HG03439 (cell line): ENCODE measurements at regions not wholly inside any gene's neighbourhood (a gene's known extent, or its start where the extent isn't known, plus 50 kb on each side); places are given as distances from the start of the nearest gene placed in this dataset.
"Not testable (repeated sequence)": the region's sequence is repeated elsewhere in the genome, so short reads cannot be mapped to it uniquely, and the experiment has no call there.

Experiments used
- ATAC-seq: cut with Tn5 transposase; IDR thresholded peaks from one replicate; pipeline ENCODE4 v1.9.1; 2021; ENCODE audit warnings: mild to moderate bottlenecking, moderate library complexity; ENCODE audit not compliant: unreplicated experiment

DNA sequence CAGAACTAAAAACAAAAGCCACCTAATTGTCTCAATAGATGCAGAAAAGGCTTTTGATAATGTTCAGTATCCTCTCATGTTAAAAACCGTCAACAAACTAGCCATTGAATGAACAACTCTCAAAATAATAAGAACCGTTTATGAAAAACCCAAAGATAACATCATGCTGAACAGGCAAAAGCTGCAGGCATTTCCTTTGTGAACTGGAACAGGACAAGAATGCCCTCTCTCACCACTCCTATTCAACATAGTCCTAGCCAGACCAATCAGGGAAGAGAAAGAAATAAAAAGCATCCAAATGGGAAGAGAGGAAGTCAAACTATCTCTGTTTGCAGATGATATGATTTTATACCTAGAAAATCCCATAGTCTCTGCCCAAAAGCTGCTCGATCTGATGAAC is 179.6 kb upstream of the EDNRB start:
- ATAC-seq: no peak

DNA sequence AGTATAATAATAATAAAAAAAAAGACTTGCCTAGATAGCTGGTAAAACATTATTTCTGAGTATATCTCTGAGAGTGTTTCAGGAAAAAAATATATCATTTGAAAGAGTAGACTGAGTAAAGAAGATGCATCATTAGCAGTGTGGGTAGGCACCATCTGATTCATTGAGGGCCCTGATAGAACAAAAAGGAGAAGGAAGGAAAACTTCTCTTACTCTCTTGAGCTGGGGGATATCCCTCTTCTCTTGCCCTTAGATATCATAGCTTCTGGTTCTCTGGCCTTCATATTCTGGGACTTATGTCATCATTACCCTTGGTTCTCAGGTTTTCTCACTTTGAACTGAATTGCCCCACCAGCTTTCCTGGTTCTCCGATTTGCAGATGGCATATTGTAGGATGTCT is 177.6 kb upstream of the EDNRB start:
- ATAC-seq: no peak

DNA sequence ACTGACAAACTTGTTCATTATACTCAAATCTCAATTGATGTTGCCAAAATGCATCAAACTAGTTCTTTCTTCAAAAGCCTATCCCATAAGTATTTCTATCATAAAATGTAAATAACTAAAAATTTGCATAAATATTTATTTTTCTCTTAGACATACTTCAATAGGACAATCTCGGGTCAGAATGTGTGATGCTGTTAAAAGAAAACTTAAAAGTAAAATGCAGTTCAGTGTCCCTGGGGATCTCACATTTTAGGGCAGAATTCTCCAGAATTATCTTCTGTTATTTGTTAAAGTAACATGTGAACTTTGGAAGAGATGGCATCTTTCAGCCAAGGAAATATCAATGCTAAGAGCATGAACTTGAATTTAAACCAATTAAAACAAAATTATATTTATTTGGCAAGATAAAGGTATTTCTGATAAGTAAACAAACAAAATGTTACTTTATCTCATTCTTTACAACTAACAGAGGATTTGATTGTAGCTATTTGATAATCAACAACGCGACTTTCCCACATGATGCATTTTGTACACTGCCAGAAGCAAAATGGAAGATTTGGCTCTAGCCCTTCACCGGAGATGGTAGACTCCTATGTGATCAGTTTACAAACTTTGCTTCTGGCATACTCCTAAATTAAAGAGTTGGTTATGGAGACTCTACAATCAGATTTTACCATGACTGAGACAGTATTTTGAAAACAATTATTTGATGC is 169.5 kb upstream of the EDNRB start:
- ATAC-seq: no peak

DNA sequence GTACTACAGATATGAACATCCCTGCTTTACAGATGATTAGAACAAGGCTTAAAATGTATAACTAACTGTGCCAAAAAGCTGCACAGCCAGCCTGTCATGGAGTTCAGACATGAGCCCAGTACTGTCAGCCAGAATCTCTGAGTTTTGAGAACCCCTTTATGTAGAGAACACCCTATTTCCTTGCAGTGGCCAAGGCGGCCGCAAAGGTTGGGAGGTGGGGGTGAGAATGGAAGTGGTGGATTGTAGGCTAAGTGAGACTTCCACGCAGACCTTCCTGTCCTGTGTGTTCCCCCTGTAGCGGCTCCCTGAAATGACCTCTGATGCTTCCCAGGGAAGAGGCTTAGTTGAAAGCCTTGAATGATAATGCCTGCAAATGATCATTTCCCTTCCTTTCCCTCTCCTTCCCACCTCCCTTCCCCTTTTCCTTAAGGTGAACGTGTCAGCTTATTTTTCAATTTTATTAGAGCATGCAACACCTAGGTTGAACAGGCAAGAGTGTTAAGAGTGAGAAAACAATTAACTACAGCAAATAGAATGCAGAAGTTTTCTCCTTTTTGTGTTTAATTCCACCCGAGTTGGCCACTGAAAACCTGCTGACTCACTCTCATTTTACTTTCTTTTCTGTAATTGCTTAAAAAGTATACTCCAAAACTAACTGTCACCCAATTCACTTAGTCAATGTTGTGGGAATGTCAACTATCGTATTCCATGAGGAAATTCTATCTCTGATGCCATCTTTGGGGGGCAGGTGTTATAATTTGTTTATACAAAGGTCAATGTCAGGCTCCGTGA is 167.0 kb upstream of the EDNRB start:
- no peak for ATAC-seq

DNA sequence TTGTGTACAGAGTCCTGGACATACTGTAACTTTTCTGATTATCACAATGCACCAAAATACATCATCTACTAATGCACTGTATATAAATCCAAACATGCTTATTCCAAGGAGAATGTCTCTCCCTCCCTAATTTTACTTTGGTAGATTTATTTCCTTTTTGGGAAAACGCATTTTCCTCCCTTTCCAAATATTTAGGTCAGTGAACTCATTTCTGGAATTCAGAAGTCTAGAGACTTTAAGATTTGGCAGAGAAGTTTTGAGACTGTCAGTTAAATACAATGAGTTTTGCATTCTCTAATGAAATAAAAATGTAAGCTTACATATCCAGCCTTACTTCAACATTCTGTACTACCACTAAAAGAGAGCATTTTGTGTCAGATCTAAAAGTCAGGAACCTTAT is 165.8 kb upstream of the EDNRB start:
- no peak for ATAC-seq

DNA sequence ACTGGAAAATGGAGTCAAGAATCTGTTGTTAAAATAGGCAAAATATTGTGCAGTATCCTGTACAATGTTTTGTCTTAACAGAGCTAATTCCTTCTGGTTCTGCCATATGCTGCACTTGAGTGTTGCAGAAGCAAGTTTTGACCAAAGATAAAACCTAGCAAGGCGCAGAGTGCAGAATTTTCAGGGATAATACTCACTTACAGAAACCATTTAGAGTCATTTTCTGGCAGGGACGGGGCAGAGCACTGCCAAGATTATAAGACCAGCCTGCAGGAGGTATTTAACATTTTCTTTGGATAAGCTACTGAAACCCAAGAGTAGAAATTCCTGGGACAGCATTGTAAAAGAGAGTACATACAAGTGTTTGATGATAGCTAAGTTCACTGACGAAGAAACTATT is 159.5 kb upstream of the EDNRB start:
- no peak for ATAC-seq

DNA sequence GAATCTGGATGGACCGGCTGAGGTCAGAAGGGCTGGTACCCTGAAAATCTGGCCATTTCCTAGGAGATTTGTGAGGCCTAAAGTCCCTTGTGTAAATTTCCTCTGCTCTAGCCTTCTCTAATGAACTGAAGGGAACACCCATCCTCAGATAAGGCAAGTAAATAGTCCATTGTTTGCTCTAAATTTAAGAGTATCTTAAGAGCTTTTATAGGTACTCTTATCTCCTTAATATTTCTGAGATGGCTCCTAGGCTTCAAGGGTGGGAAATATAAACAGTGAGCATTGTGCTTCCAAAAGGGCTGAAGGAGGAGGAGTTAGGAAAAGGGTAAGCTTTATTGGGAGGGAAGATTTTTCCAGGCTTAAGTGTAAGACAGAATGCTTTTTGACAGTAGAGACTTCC is 148.7 kb upstream of the EDNRB start:
- ATAC-seq: no peak

DNA sequence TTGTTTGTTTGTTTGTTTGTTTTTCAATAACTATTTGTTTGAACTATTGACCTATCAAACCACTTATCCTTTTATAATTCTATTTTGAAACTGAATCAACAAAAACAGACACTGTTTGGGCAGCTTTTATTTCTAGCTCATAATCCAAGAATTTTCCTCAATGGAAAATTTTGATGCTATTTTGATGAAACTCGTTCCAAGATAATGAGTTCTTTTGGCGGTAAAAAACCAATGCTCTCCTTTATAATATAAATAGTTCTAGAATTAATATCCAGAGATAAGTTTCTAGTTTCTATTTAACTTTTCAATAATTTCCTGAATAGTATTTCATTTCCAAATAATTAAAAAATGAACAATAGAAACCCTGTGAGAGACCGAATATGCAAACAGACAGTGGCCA is 146.5 kb upstream of the EDNRB start:
- ATAC-seq: no peak

DNA sequence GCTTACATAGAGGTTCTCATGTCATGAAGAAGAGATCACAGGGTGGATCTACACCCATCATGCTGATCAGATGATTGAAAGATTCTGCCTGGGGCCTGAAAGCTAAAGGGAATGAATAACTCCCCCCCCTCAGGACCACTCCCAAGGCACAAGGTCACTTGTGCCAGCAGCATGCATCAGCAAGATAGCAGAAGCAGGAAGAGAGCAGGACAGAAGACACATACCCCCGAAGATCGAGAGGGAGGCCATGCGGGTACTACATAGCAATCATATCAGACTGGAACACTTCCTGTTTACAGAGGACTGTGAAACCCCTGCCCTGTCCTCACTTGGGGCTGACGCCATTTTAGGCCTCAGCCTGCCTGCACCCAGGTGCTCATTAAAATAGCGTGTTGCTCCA is 143.2 kb upstream of the EDNRB start:
- no peak for ATAC-seq

DNA sequence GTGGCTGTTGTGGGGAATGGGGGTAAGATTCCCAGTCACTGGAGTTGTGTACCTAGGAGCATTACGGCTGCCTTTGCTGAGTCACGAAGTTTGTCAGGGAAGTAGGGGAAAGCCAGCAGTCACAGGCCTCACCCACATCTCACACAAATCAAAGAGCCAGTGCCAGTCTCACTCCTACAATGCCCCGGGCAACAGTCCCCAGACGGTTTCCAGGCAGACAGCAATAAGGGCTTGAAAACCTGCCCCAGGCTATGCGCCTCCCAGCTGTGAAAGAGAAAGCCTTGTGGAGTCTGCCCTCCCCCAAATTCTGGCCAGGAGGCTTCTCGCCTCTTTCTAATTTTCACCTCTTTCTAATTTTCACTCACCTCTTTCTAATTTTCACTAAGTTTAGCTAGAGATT is 142.3 kb upstream of the EDNRB start:
- ATAC-seq: no peak

DNA sequence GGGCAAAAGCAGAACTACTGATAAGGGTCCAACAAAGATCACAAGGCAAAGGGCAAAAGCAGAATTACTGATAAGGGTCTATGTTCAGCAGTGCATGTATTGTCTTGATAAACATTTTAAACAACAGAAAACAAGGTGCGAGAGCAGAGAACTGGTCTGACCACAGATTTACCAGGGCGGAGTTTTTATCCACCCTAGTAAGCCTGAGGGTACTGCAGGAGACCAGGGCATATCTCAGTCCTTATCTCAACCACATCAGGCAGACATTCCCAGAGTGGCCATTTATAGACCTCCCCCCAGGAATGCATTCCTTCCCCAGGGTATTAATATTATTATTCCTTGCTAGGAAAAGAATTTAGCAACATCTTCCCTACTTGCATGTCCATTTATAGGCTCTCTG is 138.2 kb upstream of the EDNRB start:
- not testable (repeated sequence) for ATAC-seq

DNA sequence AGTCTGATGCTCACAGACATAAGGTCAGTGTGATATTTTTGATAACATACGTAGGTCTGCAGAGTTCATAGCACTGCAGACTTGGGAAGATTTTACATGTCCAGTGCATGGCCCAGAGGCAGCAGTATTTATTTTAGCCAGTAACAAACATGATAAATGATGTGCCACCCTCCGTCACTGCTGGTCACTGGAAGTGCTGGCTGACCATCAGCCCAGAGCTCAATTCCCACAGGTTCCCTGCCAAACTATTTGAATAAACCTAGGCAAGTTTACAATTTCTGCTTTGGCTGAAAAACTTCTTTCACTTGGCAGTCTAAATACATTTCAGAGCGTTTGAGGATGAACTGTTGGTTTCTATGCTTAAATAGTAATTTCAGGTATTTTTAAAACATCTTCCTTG is 135.5 kb upstream of the EDNRB start:
- no peak for ATAC-seq

DNA sequence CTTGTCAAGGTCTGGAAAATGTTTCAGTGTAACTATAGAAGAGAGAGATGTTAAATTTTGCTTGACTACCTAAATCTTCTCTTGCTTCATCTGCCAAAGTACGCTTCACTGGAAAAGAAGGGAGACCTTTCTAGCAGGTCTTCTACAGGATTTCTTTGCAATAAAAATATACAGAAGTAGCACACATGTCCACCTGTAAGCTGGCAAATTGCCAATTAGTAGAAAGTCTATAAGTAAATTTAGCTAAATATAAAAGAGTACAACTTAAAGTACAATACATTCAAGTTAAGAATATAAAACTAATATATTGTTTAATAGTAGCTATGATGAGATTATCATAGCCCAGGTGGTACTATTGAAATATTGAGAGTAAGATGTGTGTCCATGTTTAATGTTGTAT is 128.5 kb upstream of the EDNRB start:
- ATAC-seq: no peak

DNA sequence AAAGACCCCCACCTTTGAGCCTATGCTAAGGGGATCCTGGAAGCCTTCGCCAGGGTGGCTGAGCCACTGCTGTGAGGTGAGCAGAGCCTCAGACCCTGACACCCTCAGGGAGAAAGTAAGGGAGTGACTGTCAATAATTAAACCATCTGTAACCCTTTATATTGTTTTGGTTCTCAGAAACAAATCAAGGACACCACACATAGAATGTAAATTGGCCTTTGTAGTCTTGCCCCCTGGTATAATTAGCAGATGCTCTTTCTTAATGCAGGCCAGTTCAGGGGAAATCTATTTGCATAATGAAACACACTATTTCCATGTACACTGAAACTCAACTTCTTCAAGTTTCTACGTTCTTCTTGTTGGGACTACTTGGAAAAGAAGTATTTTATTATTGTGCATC is 127.7 kb upstream of the EDNRB start:
- no peak for ATAC-seq

DNA sequence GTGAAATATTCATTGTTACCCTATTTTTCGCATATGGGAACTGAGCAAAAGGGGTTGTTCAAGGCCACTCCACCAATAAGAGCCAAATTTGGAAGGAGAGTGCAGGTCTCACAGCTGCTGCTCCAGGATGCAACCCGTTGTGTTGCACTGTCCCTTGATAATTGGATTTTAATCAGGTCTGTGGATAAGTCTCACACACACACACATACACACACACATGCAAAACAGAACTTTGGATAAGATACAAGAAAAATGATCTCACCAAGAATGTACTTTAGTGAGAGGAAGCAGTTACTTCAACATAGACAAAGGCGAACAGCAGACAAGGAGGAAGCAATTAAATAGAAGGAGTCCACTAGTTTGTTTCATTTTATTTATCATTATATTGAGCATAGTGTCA is 127.3 kb upstream of the EDNRB start:
- ATAC-seq: no peak

DNA sequence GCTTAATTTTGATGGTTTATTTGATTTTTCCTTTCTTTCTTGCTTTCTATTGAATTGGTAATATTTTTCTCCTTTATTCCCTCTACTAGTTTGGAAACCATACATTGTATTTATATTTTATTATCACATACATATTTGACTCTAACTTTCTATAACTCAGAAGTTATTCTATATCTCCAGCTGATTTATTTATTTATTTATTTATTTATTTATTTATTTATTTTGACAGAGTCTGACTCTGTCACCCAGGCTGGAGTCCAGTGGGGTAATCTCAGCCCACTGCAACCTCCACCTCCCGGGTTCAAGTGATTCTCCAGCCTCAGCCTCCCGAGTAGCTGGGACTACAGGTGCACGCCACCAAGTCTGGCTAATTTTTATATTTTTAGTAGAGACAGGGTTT is 122.7 kb upstream of the EDNRB start:
- ATAC-seq: not testable (repeated sequence)

DNA sequence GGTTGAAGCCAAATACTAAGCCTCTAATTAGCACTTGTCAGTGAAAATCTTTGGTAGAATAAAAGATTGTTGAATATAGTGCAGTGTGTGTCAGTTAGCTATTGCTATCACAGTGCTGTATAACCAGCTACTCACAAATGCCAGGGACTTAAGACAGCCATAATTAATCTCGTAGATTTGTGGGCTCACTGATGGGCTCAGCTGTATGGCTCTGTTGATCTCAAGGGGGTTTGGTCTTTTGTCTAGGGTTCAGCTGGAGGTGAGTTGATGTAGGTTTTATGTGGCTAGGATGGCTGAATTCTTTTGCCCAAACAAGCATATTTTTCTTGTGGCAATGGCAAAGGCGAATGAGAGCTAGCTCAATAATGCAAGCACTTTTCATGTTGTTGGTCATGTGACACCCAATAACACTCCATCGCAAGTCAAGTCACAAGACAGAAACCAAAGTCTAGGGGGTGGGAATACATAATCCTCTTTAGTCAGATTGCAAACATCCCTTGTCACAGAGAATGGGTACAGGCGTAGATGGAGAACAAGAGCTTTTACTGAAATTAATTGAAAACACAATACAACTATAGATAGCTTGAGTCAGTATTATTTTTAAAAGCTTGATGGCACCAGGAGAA is 121.7 kb upstream of the EDNRB start:
- no peak for ATAC-seq

DNA sequence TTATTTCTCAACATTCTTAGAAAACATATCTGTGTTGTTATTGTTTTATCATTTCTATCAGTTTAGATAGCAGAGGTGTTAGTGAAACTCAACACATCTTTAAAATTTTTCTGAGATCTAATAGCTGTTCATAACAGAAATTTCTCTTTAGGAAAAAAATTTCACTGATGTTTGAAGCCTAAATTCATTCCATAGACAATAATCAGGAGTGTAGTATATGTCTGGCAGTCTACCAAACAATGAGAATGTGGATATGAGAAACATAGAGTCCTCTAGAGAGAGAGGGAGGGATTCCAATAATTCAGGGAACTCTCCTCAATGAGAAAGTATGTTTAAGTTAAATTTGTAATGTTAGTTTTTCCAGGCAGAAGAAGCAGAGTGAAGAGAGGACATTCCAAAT is 118.2 kb upstream of the EDNRB start:
- no peak for ATAC-seq

DNA sequence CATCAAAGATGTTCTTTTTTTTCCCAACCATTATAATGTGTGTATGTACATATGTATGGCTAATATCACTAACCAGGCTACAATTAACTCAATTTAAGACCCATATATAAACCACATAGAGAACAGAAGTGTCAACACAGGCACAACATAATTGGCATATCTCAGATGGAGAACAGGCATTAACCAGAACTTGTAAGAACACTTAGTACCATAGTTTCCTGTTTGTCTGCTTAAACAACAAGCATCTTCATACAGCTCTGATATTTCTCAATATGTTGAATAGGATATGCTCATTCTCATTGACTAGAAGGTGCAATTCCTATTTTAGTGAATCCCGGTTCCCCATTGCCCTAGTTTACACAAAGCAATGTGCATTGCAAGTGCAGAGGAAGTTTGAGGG is 116.9 kb upstream of the EDNRB start:
- no peak for ATAC-seq

DNA sequence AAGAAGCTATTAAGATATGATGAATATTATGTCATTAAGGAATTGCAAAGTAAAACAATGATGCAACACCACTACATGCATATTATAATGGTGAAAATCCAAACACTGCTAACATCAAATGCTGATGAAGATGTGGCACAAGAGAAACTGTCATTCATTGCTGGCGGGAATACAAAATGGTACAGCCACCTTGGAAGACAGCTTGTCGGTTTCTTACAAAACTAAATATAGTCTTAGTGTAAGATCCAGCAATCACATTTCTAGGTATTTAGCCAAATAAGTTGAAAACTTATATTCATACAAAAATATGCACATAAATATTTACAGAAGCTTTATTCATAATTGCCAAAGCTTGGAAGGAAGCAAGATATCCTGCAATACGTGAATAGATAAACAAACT is 114.9 kb upstream of the EDNRB start:
- ATAC-seq: no peak

DNA sequence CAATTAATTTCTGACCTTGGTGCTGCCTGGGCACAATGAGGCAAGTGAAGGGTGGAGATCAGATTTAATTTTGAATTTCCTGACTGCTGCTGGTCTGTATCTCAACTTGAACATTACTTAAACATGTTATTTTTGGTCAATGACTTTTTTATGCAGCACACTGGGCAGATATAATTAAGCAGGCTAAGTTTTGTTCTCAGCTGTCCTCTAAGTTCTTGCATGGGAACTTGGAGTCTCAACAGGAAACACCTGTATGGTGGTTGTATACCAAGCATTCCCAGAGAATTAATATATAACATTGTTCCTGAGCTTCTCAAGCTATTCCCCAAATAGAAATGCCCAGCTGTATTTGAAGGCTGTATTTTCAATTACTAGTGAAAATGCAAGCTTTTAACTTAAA is 113.5 kb upstream of the EDNRB start:
- no peak for ATAC-seq

DNA sequence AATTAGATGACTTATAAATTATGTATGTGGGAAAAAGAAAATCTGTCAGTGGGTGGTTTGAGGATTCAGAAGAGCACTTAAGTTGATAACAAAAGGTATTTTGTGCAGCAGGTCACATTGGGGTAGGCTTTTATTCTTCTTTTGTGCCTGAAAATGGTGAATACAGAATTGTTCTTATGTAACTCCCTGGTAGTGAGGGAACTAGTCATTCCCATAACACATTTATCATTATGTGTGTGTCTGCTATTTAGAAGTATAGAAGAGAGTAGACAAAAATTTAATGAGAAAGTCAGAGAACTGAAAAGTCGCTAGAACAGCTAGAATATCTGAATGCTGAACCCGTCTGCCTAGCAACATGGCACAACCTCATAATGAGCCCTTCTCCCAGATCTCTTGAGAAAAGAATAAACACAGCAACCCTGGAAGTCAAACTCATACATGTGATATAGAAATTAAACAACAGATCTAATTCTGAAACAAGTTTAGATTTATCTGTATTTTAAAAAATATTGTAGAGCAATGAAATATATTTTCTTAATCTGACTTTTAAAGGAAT is 111.8 kb upstream of the EDNRB start:
- no peak for ATAC-seq
